GM12878 (cell line): ENCODE measurements at regions not wholly inside any gene's neighbourhood (a gene's known extent, or its start where the extent isn't known, plus 50 kb on each side); places are given as distances from the start of the nearest gene placed in this dataset.

Experiments used
- ATAC-seq: fragments of 200-7000 bp; cut with Tn5 transposase; 3 replicates; pipeline ENCODE4 v1.9.1; 2020; ENCODE audit warnings: mild to moderate bottlenecking, moderate library complexity
- BruUV-seq: library from RNA; stranded (reverse); fragments of 400-500 nt; replicated peaks from 2 replicates; lab custom pipeline; 2021; lab: Mats Ljungman, UMichigan
- CTCF ChIA-PET: fragments of 300-600 bp; sonication (Branson Sonifier 250); formaldehyde crosslinking; extraction: SDS; loops from one replicate; lab custom pipeline; 2021; ENCODE audit warnings: inconsistent platforms; lab: Yijun Ruan, JAX
- POLR2A ChIA-PET: fragments of 350-600 bp; formaldehyde crosslinking; extraction: SDS; loops from one replicate; lab custom pipeline; 2021; ENCODE audit warnings: inconsistent platforms; lab: Charles Lee
- RAD21 ChIA-PET: fragments of 300-600 bp; sonication (Branson Sonifier 250); formaldehyde crosslinking; loops from one replicate; lab custom pipeline; 2023; ENCODE audit warnings: antibody characterized with exemption; ENCODE audit not compliant: unreplicated experiment; lab: Charles Lee
- SMC1A ChIA-PET: fragments of 300-600 bp; sonication (Branson Sonifier 250); formaldehyde crosslinking; loops from one replicate; lab custom pipeline; 2023; ENCODE audit not compliant: unreplicated experiment, uncharacterized antibody; lab: Charles Lee
- DNase-seq: peaks from one replicate; pipeline ENCODE4 v3.0.0-alpha.2; 2011; ENCODE audit warnings: low read depth, low spot score
- FAIRE-seq: peaks from 3 replicates; lab custom pipeline; 2011; peaks lifted over from hg19 to GRCh38; lab: Jason Lieb, UNC
- H2AFZ ChIP-seq: 2 replicates; pipeline ENCODE4 v1.6.0; 2011; ENCODE audit warnings: low read depth, low read length, control low read depth; ENCODE audit not compliant: control insufficient read depth
- H3K27ac ChIP-seq: 2 replicates; pipeline ENCODE4 v1.5.1; 2011; ENCODE audit warnings: control low read depth; ENCODE audit not compliant: control insufficient read depth, insufficient read depth
- H3K27me3 ChIP-seq, 2 experiments: replicated peaks in 1 of 2; 2 replicates each; pipeline versions ENCODE4 v1.6.0 to v1.6.1; 2011; ENCODE audit warnings: low read length in 1 of 2; ENCODE audit not compliant: control insufficient read depth in 2 of 2, insufficient read depth in 2 of 2
- H3K36me3 ChIP-seq, 2 experiments: 2 replicates each; pipeline ENCODE4 v1.5.1; 2011; ENCODE audit warnings: low read length in 1 of 2; ENCODE audit not compliant: control insufficient read depth in 2 of 2, insufficient read depth in 2 of 2
- H3K4me1 ChIP-seq: 2 replicates; pipeline ENCODE4 v1.6.1; 2011; ENCODE audit warnings: mild to moderate bottlenecking, low read length, moderate library complexity, mixed read lengths; ENCODE audit not compliant: control insufficient read depth, insufficient read depth
- H3K4me2 ChIP-seq: 2 replicates; pipeline ENCODE4 v1.6.0; 2011; ENCODE audit warnings: control low read depth; ENCODE audit not compliant: control insufficient read depth, insufficient read depth
- H3K4me3 ChIP-seq: fragments of 200-600 bp; sonication (generic); 2 replicates; pipeline ENCODE4 v1.5.1; 2016
- H3K79me2 ChIP-seq: 2 replicates; pipeline ENCODE4 v1.6.0; 2011; ENCODE audit warnings: low read length; ENCODE audit not compliant: control insufficient read depth, insufficient read depth
- H3K9ac ChIP-seq: 2 replicates; pipeline ENCODE4 v1.8.0; 2011; ENCODE audit warnings: low read length, control low read depth, mixed read lengths; ENCODE audit not compliant: control insufficient read depth, insufficient read depth
- H3K9me3 ChIP-seq: replicated peaks from 3 replicates; pipeline ENCODE4 v1.5.1; 2011; ENCODE audit warnings: mild to moderate bottlenecking, low read length; ENCODE audit not compliant: control insufficient read depth, insufficient read depth
- H4K20me1 ChIP-seq: 2 replicates; pipeline ENCODE4 v1.6.0; 2011; ENCODE audit not compliant: control insufficient read depth, insufficient read depth
- ASH2L ChIP-seq: fragments of 300-600, 200-600 bp; sonication (generic); IDR thresholded peaks from 2 replicates; pipeline ENCODE4 v1.6.1; 2017; ENCODE audit warnings: low read depth, mild to moderate bottlenecking, borderline replicate concordance
- EED ChIP-seq: sonication (generic); IDR thresholded peaks from 2 replicates; pipeline ENCODE4 v1.6.1; 2016; ENCODE audit warnings: antibody characterized with exemption, low read depth
- HSF1 ChIP-seq: fragments of 150-350 bp; IDR thresholded peaks from 2 replicates; pipeline ENCODE4 v1.6.1; 2014; ENCODE audit warnings: mild to moderate bottlenecking, low read depth, low read length
- JUNB ChIP-seq: IDR thresholded peaks from 2 replicates; pipeline ENCODE4 v1.6.1; 2016; ENCODE audit warnings: antibody characterized with exemption, mild to moderate bottlenecking
- MYC ChIP-seq: IDR thresholded peaks from 2 replicates; pipeline ENCODE4 v1.6.1; 2011; ENCODE audit warnings: mild to moderate bottlenecking, low read length, moderate library complexity, inconsistent platforms; ENCODE audit not compliant: insufficient read depth, insufficient replicate concordance, insufficient read length, severe bottlenecking
- REST ChIP-seq: IDR thresholded peaks from 2 replicates; pipeline ENCODE4 v1.6.1; 2012; ENCODE audit warnings: mild to moderate bottlenecking, low read depth, low read length
- STAT3 ChIP-seq: IDR thresholded peaks from 2 replicates; pipeline ENCODE4 v1.6.1; 2011; ENCODE audit warnings: low read depth, low read length, improper control_type of control experiment
- in situ Hi-C: fragments of 300-500 bp; cut with MboI; formaldehyde crosslinking; loops from 9 replicates; pipeline ENCODE4 v1.14.3; 2018; ENCODE audit warnings: mixed read lengths
- intact Hi-C: fragments of 100-400 bp; cut with micrococcal nuclease; formaldehyde crosslinking; loops from one replicate; pipeline ENCODE4 v1.14.2; 2022; ENCODE audit not compliant: unreplicated experiment

- no peaks in the 10 kb centered on the region for H3K79me2 ChIP-seq
- TF ChIP-seq REST (no peak), HSF1 (no peak), ASH2L (no peak), STAT3 (no peak), EED (no peak), MYC (no peak), JUNB (no peak)
- CTCF ChIA-PET, result no interaction called here
- peaks cover 2 to 4% of the 10 kb centered on the region in 2 experiments; a peak in 3 of 4 replicates for H3K27me3 ChIP-seq
- no peak overlapping the region for H3K4me2 ChIP-seq
- FAIRE-seq, result no peak
- in situ Hi-C loops, result no loop called here
- intact Hi-C loops, result no loop called here
- H3K9ac ChIP-seq, result no peak overlapping the region
- H4K20me1 ChIP-seq, result no peaks in the 10 kb centered on the region
- no peaks in the 10 kb centered on the region for H3K9me3 ChIP-seq
- DNase-seq, result no peak
- no peak overlapping the region for H3K27ac ChIP-seq
- no peak overlapping the region for H2AFZ ChIP-seq
- H3K4me3 ChIP-seq, result no peak overlapping the region
- H3K36me3 ChIP-seq, result no peaks in the 10 kb centered on the region
- H3K4me1 ChIP-seq, result peaks cover 7% of the 10 kb centered on the region
- RAD21 ChIA-PET, result no interaction called here
- SMC1A ChIA-PET, result no interaction called here
- no TSS peak for BruUV-seq
- POLR2A ChIA-PET, result no interaction called here
- ATAC-seq, result no peak
Observed at GRCh38 chr3:184654375-184654774, 57.5 kb downstream of the MAGEF1 start.
